ENCODE measurements at regions not wholly inside any gene's neighbourhood (a gene's known extent, or its start where the extent isn't known, plus 50 kb on each side); places are given as distances from the start of the nearest gene placed in this dataset.

DNA sequence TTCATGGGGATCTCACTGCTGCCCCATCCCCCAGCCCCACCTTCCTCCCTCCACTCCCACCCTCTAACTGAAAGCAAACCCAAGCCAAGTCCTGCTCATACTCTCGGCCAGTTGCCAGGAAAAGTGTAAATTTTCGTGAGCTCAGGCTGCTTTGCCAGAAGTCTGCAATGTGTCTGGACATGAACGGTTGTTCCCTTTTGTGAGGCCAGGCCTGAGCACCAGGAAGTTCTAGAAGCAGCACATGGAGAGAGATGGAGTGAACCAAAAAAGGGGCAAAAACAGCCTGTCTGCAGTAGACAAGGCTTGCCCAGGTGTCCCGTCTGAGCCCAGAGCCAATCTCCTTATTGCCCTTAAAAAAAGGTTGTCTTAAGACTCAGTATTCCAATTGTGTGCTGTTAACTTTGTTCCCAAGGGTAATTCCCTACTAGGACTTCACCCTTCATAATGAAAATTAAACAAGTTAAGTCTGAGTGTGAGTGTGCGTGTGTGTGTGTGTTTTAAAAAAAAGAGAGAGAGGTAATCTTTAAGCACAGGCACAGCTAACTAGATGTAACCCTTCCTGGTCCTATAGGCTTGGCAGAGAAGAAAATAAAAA lies 247.1 kb downstream of the BCL11A start:
- H3K4me1 ChIP-seq (ENCODE audit: insufficient read depth, low read length): peaks cover 11% of the 10 kb centered on the region
- H3K9me3 ChIP-seq (ENCODE audit: insufficient read depth, low read length, severe bottlenecking): no peaks in the 10 kb centered on the region
- H3K36me3 ChIP-seq (ENCODE audit: insufficient read depth, low read length): no peaks in the 10 kb centered on the region
- no peak overlapping the region for H3K9ac ChIP-seq (ENCODE audit: low read depth, low read length)
- no peak overlapping the region for H3K4me2 ChIP-seq (ENCODE audit: insufficient read depth, low read length)
- no peaks in the 10 kb centered on the region for H3K79me2 ChIP-seq (ENCODE audit: insufficient read depth, low read length)
- H3K27ac ChIP-seq (ENCODE audit: low read length): no peak overlapping the region
- DNase-seq: no peak
- H4K20me1 ChIP-seq (ENCODE audit: insufficient read depth, low read length): no peaks in the 10 kb centered on the region
- no peak for ATAC-seq (ENCODE audit: insufficient read depth, low read depth)
- no peak for TF ChIP-seq EZH2 (IDR thresholded peaks at IDR 0.05; ENCODE audit: borderline replicate concordance, low read depth, low read length, severe bottlenecking)
- no peaks in the 10 kb centered on the region for H3K27me3 ChIP-seq (ENCODE audit: insufficient read depth, low read length, poor library complexity)
- H3K4me3 ChIP-seq (ENCODE audit: low read depth in 1 of 2, low read length in 2 of 2): no peak overlapping the region
- no peak overlapping the region for H2AFZ ChIP-seq (ENCODE audit: low read depth, low read length)

DNA sequence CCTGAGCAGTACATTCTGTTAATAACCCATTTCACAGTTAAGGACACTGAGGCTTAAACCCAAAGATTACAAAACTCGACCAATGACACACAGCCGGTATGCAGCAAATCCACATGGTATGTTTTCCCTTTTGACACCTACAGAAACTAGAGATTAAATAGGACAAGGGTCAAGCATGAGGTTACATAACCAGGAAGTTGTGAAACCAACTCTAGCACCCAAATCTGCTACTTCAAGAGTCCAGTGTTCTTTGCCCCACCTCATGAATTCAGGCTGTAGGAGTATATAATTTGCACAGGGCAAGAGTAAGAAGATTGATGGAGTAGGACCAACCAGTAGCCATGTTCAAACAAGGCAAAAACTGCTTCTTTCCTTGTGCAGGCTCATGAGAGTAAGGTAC lies 249.8 kb downstream of the BCL11A start:
- Histone ChIP-seq H4K20me1 (ENCODE audit: insufficient read depth, low read length) (no peaks in the 10 kb centered on the region), H3K27me3 (ENCODE audit: insufficient read depth, low read length, poor library complexity) (no peaks in the 10 kb centered on the region), H3K9ac (ENCODE audit: low read depth, low read length) (no peak overlapping the region), H3K36me3 (ENCODE audit: insufficient read depth, low read length) (no peaks in the 10 kb centered on the region), H3K4me1 (ENCODE audit: insufficient read depth, low read length) (peaks cover 5% of the 10 kb centered on the region; the same call in 1 of the 2 replicates), H2AFZ (ENCODE audit: low read depth, low read length) (no peak overlapping the region), H3K4me3 (ENCODE audit: low read depth in 1 of 2, low read length in 2 of 2) (no peak overlapping the region), H3K27ac (ENCODE audit: low read length) (no peak overlapping the region), H3K79me2 (ENCODE audit: insufficient read depth, low read length) (no peaks in the 10 kb centered on the region), H3K4me2 (ENCODE audit: insufficient read depth, low read length) (no peak overlapping the region), H3K9me3 (ENCODE audit: insufficient read depth, low read length, severe bottlenecking) (no peaks in the 10 kb centered on the region)
- DNase-seq: no peak
- no peak for TF ChIP-seq EZH2 (IDR thresholded peaks at IDR 0.05; ENCODE audit: borderline replicate concordance, low read depth, low read length, severe bottlenecking)
- TF ChIP-seq, protein P1, sequence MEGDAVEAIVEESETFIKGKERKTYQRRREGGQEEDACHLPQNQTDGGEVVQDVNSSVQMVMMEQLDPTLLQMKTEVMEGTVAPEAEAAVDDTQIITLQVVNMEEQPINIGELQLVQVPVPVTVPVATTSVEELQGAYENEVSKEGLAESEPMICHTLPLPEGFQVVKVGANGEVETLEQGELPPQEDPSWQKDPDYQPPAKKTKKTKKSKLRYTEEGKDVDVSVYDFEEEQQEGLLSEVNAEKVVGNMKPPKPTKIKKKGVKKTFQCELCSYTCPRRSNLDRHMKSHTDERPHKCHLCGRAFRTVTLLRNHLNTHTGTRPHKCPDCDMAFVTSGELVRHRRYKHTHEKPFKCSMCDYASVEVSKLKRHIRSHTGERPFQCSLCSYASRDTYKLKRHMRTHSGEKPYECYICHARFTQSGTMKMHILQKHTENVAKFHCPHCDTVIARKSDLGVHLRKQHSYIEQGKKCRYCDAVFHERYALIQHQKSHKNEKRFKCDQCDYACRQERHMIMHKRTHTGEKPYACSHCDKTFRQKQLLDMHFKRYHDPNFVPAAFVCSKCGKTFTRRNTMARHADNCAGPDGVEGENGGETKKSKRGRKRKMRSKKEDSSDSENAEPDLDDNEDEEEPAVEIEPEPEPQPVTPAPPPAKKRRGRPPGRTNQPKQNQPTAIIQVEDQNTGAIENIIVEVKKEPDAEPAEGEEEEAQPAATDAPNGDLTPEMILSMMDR (IDR thresholded peaks at IDR 0.05; ENCODE audit: borderline replicate concordance, extremely low read depth, low read length, poor library complexity, severe bottlenecking): no peak
- ATAC-seq (ENCODE audit: insufficient read depth, low read depth): no peak

DNA sequence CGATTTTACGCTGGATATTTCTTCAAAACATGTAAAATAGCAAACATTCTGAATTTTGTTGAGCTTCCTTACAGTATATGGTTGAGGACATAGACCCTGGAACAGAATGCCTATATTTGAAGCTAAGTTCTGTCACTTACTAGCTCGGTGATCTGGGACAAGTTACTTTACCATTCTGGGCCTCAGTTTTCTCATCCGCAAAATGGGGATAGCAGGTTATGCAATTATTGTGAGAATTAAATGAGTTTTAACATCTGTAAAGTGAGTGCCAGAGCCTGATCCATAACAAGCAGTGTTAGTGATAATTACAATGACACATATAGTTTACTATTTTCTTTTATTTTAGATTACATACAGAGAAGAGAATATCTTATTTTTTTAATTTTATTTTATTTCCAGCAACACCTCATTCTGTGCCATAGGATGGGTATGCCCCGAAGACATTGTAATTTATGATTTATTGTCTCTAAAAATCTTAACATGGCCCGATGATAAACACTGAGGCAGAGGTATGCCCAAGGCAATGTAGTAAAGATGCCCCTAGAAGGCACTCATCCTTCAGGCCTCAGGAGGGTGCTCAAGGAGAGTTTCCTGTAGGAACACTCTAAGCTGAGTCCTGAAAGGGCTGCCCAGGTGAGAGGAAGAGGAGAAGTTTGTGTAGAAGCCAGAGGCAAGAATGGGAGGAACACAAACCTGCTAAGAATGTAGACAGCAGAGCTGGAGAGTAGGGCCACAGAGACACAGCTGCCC lies 250.9 kb downstream of the BCL11A start:
- Histone ChIP-seq H3K36me3 (ENCODE audit: insufficient read depth, low read length) (no peaks in the 10 kb centered on the region), H2AFZ (ENCODE audit: low read depth, low read length) (0 out of 2 replicates have a peak overlapping the region, but pooled peaks have one; percentile 29), H3K4me1 (ENCODE audit: insufficient read depth, low read length) (peaks cover 5% of the 10 kb centered on the region; the same call in 1 of the 2 replicates), H3K4me2 (ENCODE audit: insufficient read depth, low read length) (no peak overlapping the region), H3K4me3 (ENCODE audit: low read depth in 1 of 2, low read length in 2 of 2) (no peak overlapping the region), H3K79me2 (ENCODE audit: insufficient read depth, low read length) (no peaks in the 10 kb centered on the region), H4K20me1 (ENCODE audit: insufficient read depth, low read length) (no peaks in the 10 kb centered on the region), H3K9me3 (ENCODE audit: insufficient read depth, low read length, severe bottlenecking) (no peaks in the 10 kb centered on the region), H3K27me3 (ENCODE audit: insufficient read depth, low read length, poor library complexity) (no peaks in the 10 kb centered on the region), H3K27ac (ENCODE audit: low read length) (no peak overlapping the region), H3K9ac (ENCODE audit: low read depth, low read length) (no peak overlapping the region)
- ATAC-seq (ENCODE audit: insufficient read depth, low read depth): no peak
- TF ChIP-seq EZH2 (IDR thresholded peaks at IDR 0.05; ENCODE audit: borderline replicate concordance, low read depth, low read length, severe bottlenecking): no peak
- TF ChIP-seq, protein P1 (IDR thresholded peaks at IDR 0.05; ENCODE audit: borderline replicate concordance, extremely low read depth, low read length, poor library complexity, severe bottlenecking): no peak
- DNase-seq: no peak

DNA sequence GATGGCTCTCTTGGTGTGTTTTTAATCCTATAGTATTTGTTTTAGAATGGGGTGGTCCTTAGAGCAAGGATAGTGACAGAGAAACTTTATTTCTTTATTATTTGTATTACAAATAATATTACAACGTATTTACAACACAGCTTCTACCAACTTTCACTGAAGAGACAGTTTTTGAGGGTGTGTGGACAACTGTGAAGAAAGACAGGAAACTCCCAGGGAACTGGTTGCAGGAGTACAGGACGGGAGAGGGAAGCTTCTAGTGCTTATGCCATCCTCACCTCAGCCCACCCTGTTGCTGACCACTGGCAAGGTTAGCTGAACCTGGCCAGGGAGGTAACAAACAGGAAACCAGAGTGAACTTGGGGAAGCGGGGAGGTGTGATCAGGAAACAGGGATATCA lies 251.7 kb downstream of the BCL11A start:
- Histone ChIP-seq H3K27me3 (ENCODE audit: insufficient read depth, low read length, poor library complexity) (no peaks in the 10 kb centered on the region), H3K27ac (ENCODE audit: low read length) (no peak overlapping the region), H3K9me3 (ENCODE audit: insufficient read depth, low read length, severe bottlenecking) (no peaks in the 10 kb centered on the region), H3K79me2 (ENCODE audit: insufficient read depth, low read length) (no peaks in the 10 kb centered on the region), H3K4me3 (ENCODE audit: low read depth in 1 of 2, low read length in 2 of 2) (no peak overlapping the region), H3K4me2 (ENCODE audit: insufficient read depth, low read length) (no peak overlapping the region), H3K4me1 (ENCODE audit: insufficient read depth, low read length) (peaks cover 5% of the 10 kb centered on the region; the same call in 1 of the 2 replicates), H2AFZ (ENCODE audit: low read depth, low read length) (no peak overlapping the region), H3K9ac (ENCODE audit: low read depth, low read length) (no peak overlapping the region), H4K20me1 (ENCODE audit: insufficient read depth, low read length) (no peaks in the 10 kb centered on the region), H3K36me3 (ENCODE audit: insufficient read depth, low read length) (no peaks in the 10 kb centered on the region)
- DNase-seq: no peak
- no peak for ATAC-seq (ENCODE audit: insufficient read depth, low read depth)
- TF ChIP-seq EZH2 (IDR thresholded peaks at IDR 0.05; ENCODE audit: borderline replicate concordance, low read depth, low read length, severe bottlenecking): no peak
- TF ChIP-seq, protein P1 (IDR thresholded peaks at IDR 0.05; ENCODE audit: borderline replicate concordance, extremely low read depth, low read length, poor library complexity, severe bottlenecking): no peak
